OCI-LY1 (cell line): ENCODE measurements at regions not wholly inside any gene's neighbourhood (a gene's known extent, or its start where the extent isn't known, plus 50 kb on each side); places are given as distances from the start of the nearest gene placed in this dataset.
A peak's percentile ranks its signal among the peaks of the same experiment; 100 is the strongest.

Experiments
- H2AFZ ChIP-seq: fragments of 200-600 bp; sonication (generic), shearing (Covaris generic); 2 replicates; pipeline ENCODE4 v1.6.0; 2014; ENCODE audit warnings: antibody characterized with exemption, mild to moderate bottlenecking, low read length
- H3F3A ChIP-seq: fragments of 200-600 bp; sonication (generic), shearing (Covaris generic); 2 replicates; pipeline ENCODE4 v1.6.0; 2014; ENCODE audit warnings: mild to moderate bottlenecking, antibody characterized with exemption, low read length, moderate library complexity; ENCODE audit not compliant: insufficient read depth
- H3K27ac ChIP-seq: fragments of 200-600 bp; sonication (generic); 2 replicates; pipeline ENCODE4 v1.5.1; 2014; ENCODE audit warnings: low read length, mixed run types, mild to moderate bottlenecking, low read depth; ENCODE audit not compliant: poor library complexity, severe bottlenecking
- H3K27me3 ChIP-seq: fragments of 200-600 bp; sonication (generic); 2 replicates; pipeline ENCODE4 v1.6.0; 2014; ENCODE audit warnings: antibody characterized with exemption, mild to moderate bottlenecking, low read length, moderate library complexity; ENCODE audit not compliant: insufficient read depth
- H3K36me3 ChIP-seq: fragments of 200-600 bp; sonication (generic); 2 replicates; pipeline ENCODE4 v1.6.1; 2014; ENCODE audit warnings: mild to moderate bottlenecking, antibody characterized with exemption, low read length, moderate library complexity, mixed read lengths; ENCODE audit not compliant: insufficient read depth
- H3K4me1 ChIP-seq: fragments of 200-600 bp; sonication (generic); 2 replicates; pipeline ENCODE4 v1.5.1; 2014; ENCODE audit warnings: mild to moderate bottlenecking, low read length, moderate library complexity; ENCODE audit not compliant: insufficient read depth, severe bottlenecking
- H3K4me2 ChIP-seq: fragments of 200-600 bp; sonication (generic), shearing (Covaris generic); 2 replicates; pipeline ENCODE4 v1.6.1; 2014; ENCODE audit warnings: low read length
- H3K4me3 ChIP-seq: fragments of 200-600 bp; sonication (generic); 2 replicates; pipeline ENCODE4 v1.5.1; 2014; ENCODE audit warnings: low read length, low read depth, mild to moderate bottlenecking, mixed read lengths; ENCODE audit not compliant: poor library complexity, severe bottlenecking
- H3K79me2 ChIP-seq: fragments of 200-600 bp; shearing (Covaris generic); 2 replicates; pipeline ENCODE4 v1.6.1; 2016; ENCODE audit warnings: mixed run types, low read length, mixed read lengths; ENCODE audit not compliant: insufficient read depth
- H3K9ac ChIP-seq: fragments of 200-600 bp; sonication (generic), shearing (Covaris generic); 2 replicates; pipeline ENCODE4 v1.6.1; 2014; ENCODE audit warnings: mild to moderate bottlenecking, low read length, mixed read lengths
- H3K9me2 ChIP-seq: fragments of 200-600 bp; sonication (generic), shearing (Covaris generic); 2 replicates; pipeline ENCODE4 v1.6.1; 2014; ENCODE audit warnings: low read depth, mild to moderate bottlenecking, low read length, mixed read lengths
- H3K9me3 ChIP-seq: fragments of 200-600 bp; shearing (Covaris generic); 2 replicates; pipeline ENCODE4 v1.6.1; 2014; ENCODE audit warnings: low read length, mixed read lengths
- H4K20me1 ChIP-seq: fragments of 200-600 bp; sonication (generic), shearing (Covaris generic); 2 replicates; pipeline ENCODE4 v1.6.0; 2016; ENCODE audit warnings: mild to moderate bottlenecking, low read length; ENCODE audit not compliant: insufficient read depth
- CTCF ChIP-seq: fragments of 200-600 bp; sonication (generic), shearing (Covaris generic); IDR thresholded peaks from 2 replicates; pipeline ENCODE4 v1.5.1; 2017; ENCODE audit warnings: mild to moderate bottlenecking, antibody characterized with exemption, low read length, moderate library complexity, mixed read lengths
- EZH2 ChIP-seq: fragments of 200-600 bp; sonication (generic), shearing (Covaris generic); IDR thresholded peaks from 2 replicates; pipeline ENCODE4 v1.8.0; 2017; ENCODE audit warnings: borderline replicate concordance, mixed run types, mild to moderate bottlenecking, antibody characterized with exemption, low read length, moderate library complexity, mixed read lengths

GRCh38 chr4:98210281-98210680 lies 50.9 kb upstream of the RAP1GDS1 start:
- Histone ChIP-seq H3K4me3 (no peak overlapping the region), H3K9ac (no peak overlapping the region), H3K27me3 (no peaks in the 10 kb centered on the region), H4K20me1 (no peaks in the 10 kb centered on the region), H3F3A (no peaks in the 10 kb centered on the region), H3K27ac (no peak overlapping the region), H3K4me2 (no peak overlapping the region), H3K9me3 (no peaks in the 10 kb centered on the region), H3K79me2 (no peaks in the 10 kb centered on the region), H3K36me3 (no peaks in the 10 kb centered on the region), H3K9me2 (no peaks in the 10 kb centered on the region), H3K4me1 (no peaks in the 10 kb centered on the region), H2AFZ (no peak overlapping the region)
- TF ChIP-seq EZH2 (no peak), CTCF (no peak)

- TF ChIP-seq EZH2 (no peak), CTCF (no peak)
- H3K9ac ChIP-seq: no peak overlapping the region
Observed at GRCh38 chr4:98209111-98209510, 52.1 kb upstream of the RAP1GDS1 start.

GRCh38 chr4:98204236-98204553 lies 57.0 kb upstream of the RAP1GDS1 start:
- Histone ChIP-seq H4K20me1 (no peaks in the 10 kb centered on the region), H3K27ac (peak overlapping the region; percentile 65), H3K27me3 (no peaks in the 10 kb centered on the region), H3K9me3 (no peaks in the 10 kb centered on the region), H3K9me2 (no peaks in the 10 kb centered on the region), H3F3A (no peaks in the 10 kb centered on the region), H3K9ac (no peak overlapping the region), H3K79me2 (no peaks in the 10 kb centered on the region), H3K36me3 (no peaks in the 10 kb centered on the region), H3K4me1 (peaks cover 19% of the 10 kb centered on the region), H3K4me2 (peak overlapping the region; percentile 59; the same call in 1 of the 2 replicates), H3K4me3 (peak overlapping the region; percentile 45), H2AFZ (peak overlapping the region; percentile 6; the same call in 1 of the 2 replicates)
- TF ChIP-seq CTCF: no peak

More at GRCh38 chr4:98209111-98209510, 52.1 kb upstream of the RAP1GDS1 start:
- Histone ChIP-seq H3K4me1 (peaks cover 5% of the 10 kb centered on the region), H3K27me3 (no peaks in the 10 kb centered on the region), H3F3A (no peaks in the 10 kb centered on the region), H2AFZ (no peak overlapping the region), H3K79me2 (no peaks in the 10 kb centered on the region), H4K20me1 (no peaks in the 10 kb centered on the region), H3K9me2 (no peaks in the 10 kb centered on the region), H3K4me2 (no peak overlapping the region), H3K27ac (no peak overlapping the region), H3K4me3 (no peak overlapping the region), H3K9me3 (no peaks in the 10 kb centered on the region), H3K36me3 (no peaks in the 10 kb centered on the region)
